Astrocyte (in vitro differentiated cells and primary cell): ENCODE measurements at regions not wholly inside any gene's neighbourhood (a gene's known extent, or its start where the extent isn't known, plus 50 kb on each side); places are given as distances from the start of the nearest gene placed in this dataset.

Experiments used
- DNase-seq: peaks from one replicate; pipeline ENCODE4 v3.0.0-alpha.2; 2010; ENCODE audit warnings: low read depth
- FAIRE-seq: peaks from 2 replicates; lab custom pipeline; 2011; peaks lifted over from hg19 to GRCh38; lab: Jason Lieb, UNC
- H2AFZ ChIP-seq: 2 replicates; pipeline ENCODE4 v1.6.0; 2012; ENCODE audit warnings: low read depth, low read length, inconsistent platforms
- H3K27ac ChIP-seq: 2 replicates; pipeline ENCODE4 v1.5.1; 2011; ENCODE audit warnings: low read depth, low read length, inconsistent platforms
- H3K27me3 ChIP-seq: 2 replicates; pipeline ENCODE4 v1.6.0; 2011; ENCODE audit warnings: low read length, inconsistent platforms; ENCODE audit not compliant: insufficient read depth
- H3K36me3 ChIP-seq: 2 replicates; pipeline ENCODE4 v1.5.1; 2011; ENCODE audit warnings: low read length, inconsistent platforms; ENCODE audit not compliant: insufficient read depth
- H3K4me1 ChIP-seq: 2 replicates; pipeline ENCODE4 v1.5.1; 2011; ENCODE audit warnings: low read length, inconsistent platforms; ENCODE audit not compliant: insufficient read depth
- H3K4me2 ChIP-seq: 2 replicates; pipeline ENCODE4 v1.6.0; 2012; ENCODE audit warnings: low read length, inconsistent platforms
- H3K4me3 ChIP-seq: 2 replicates; pipeline ENCODE4 v1.5.1; 2011; ENCODE audit warnings: low read depth, mild to moderate bottlenecking, low read length, inconsistent platforms; ENCODE audit not compliant: insufficient read depth
- H3K79me2 ChIP-seq: 2 replicates; pipeline ENCODE4 v1.6.0; 2012; ENCODE audit warnings: mild to moderate bottlenecking, low read length, inconsistent platforms; ENCODE audit not compliant: insufficient read depth
- H3K9ac ChIP-seq: 2 replicates; pipeline ENCODE4 v1.6.0; 2012; ENCODE audit warnings: mild to moderate bottlenecking, low read length, inconsistent platforms
- H3K9me3 ChIP-seq: 2 replicates; pipeline ENCODE4 v1.5.1; 2012; ENCODE audit warnings: low read depth, mild to moderate bottlenecking, low read length, inconsistent platforms; ENCODE audit not compliant: insufficient read depth
- H4K20me1 ChIP-seq: 2 replicates; pipeline ENCODE4 v1.6.0; 2012; ENCODE audit warnings: low read length, inconsistent platforms; ENCODE audit not compliant: insufficient read depth
- H3K27ac Mint-ChIP-seq: one replicate; pipeline ENCODE4 v1.8.0; 2021; ENCODE audit warnings: mild to moderate bottlenecking, mixed read lengths; ENCODE audit not compliant: unreplicated experiment
- H3K27me3 Mint-ChIP-seq: one replicate; pipeline ENCODE4 v1.8.0; 2021; ENCODE audit warnings: low read depth, mixed read lengths; ENCODE audit not compliant: unreplicated experiment
- H3K36me3 Mint-ChIP-seq: one replicate; pipeline ENCODE4 v1.8.0; 2021; ENCODE audit warnings: low read depth, mixed read lengths; ENCODE audit not compliant: unreplicated experiment
- H3K4me1 Mint-ChIP-seq: one replicate; pipeline ENCODE4 v1.8.0; 2021; ENCODE audit warnings: low read depth, mixed read lengths; ENCODE audit not compliant: unreplicated experiment
- H3K4me3 Mint-ChIP-seq: one replicate; pipeline ENCODE4 v1.8.0; 2021; ENCODE audit warnings: mild to moderate bottlenecking, moderate library complexity, mixed read lengths; ENCODE audit not compliant: unreplicated experiment
- H3K9me3 Mint-ChIP-seq: one replicate; pipeline ENCODE4 v1.8.0; 2021; ENCODE audit warnings: mild to moderate bottlenecking, mixed read lengths; ENCODE audit not compliant: unreplicated experiment
- CTCF ChIP-seq: IDR thresholded peaks from 2 replicates; pipeline ENCODE4 v1.5.1; 2011; ENCODE audit warnings: low read depth, mild to moderate bottlenecking, inconsistent platforms, low read length, moderate library complexity; ENCODE audit not compliant: insufficient read depth
- EZH2 ChIP-seq: IDR thresholded peaks from 2 replicates; pipeline ENCODE4 v1.6.1; 2012; ENCODE audit warnings: mild to moderate bottlenecking, low read length, inconsistent platforms; ENCODE audit not compliant: insufficient read depth

- H3K27ac ChIP-seq: no peak overlapping the region
- Mint-ChIP-seq H3K36me3 (no peaks in the 10 kb centered on the region), H3K27ac (no peak overlapping the region), H3K9me3 (no peaks in the 10 kb centered on the region), H3K4me1 (no peaks in the 10 kb centered on the region), H3K27me3 (no peaks in the 10 kb centered on the region), H3K4me3 (no peak overlapping the region)
- no peaks in the 10 kb centered on the region for H3K9me3 ChIP-seq
- no peak for TF ChIP-seq EZH2
- no peak for TF ChIP-seq CTCF
- DNase-seq (no peak), FAIRE-seq (no peak)
- no peak overlapping the region for H3K4me3 ChIP-seq
- H3K4me1 ChIP-seq: no peaks in the 10 kb centered on the region
- no peaks in the 10 kb centered on the region for H3K79me2 ChIP-seq
- H3K9ac ChIP-seq: no peak overlapping the region
- H3K27me3 ChIP-seq: no peaks in the 10 kb centered on the region
- no peaks in the 10 kb centered on the region for H4K20me1 ChIP-seq
- no peak overlapping the region for H2AFZ ChIP-seq
- H3K4me2 ChIP-seq: no peak overlapping the region
- no peaks in the 10 kb centered on the region for H3K36me3 ChIP-seq
Observed at GRCh38 chr2:51559026-51559425, 527.1 kb upstream of the NRXN1 start.

GRCh38 chr2:51553476-51553875 is 521.5 kb upstream of the NRXN1 start:
- H3K27me3 Mint-ChIP-seq: no peaks in the 10 kb centered on the region
- no peaks in the 10 kb centered on the region for H3K4me1 Mint-ChIP-seq
- no peaks in the 10 kb centered on the region for H3K36me3 Mint-ChIP-seq
- Histone ChIP-seq H3K79me2 (no peaks in the 10 kb centered on the region), H2AFZ (no peak overlapping the region), H3K36me3 (no peaks in the 10 kb centered on the region), H3K4me2 (no peak overlapping the region), H3K9ac (no peak overlapping the region), H3K27ac (no peak overlapping the region), H3K9me3 (no peaks in the 10 kb centered on the region), H3K4me1 (no peaks in the 10 kb centered on the region), H4K20me1 (no peaks in the 10 kb centered on the region), H3K4me3 (no peak overlapping the region), H3K27me3 (no peaks in the 10 kb centered on the region)
- TF ChIP-seq EZH2: no peak
- no peak for TF ChIP-seq CTCF
- DNase-seq (no peak), FAIRE-seq (no peak)
- no peak overlapping the region for H3K27ac Mint-ChIP-seq
- no peaks in the 10 kb centered on the region for H3K9me3 Mint-ChIP-seq
- H3K4me3 Mint-ChIP-seq: no peak overlapping the region

GRCh38 chr2:51535763-51536162 is 503.8 kb upstream of the NRXN1 start:
- no peak overlapping the region for H3K27ac Mint-ChIP-seq
- no peaks in the 10 kb centered on the region for H3K36me3 ChIP-seq
- no peaks in the 10 kb centered on the region for H3K27me3 ChIP-seq
- no peak overlapping the region for H3K27ac ChIP-seq
- no peak overlapping the region for H3K4me3 ChIP-seq
- peaks cover 4% of the 10 kb centered on the region for H3K9me3 Mint-ChIP-seq
- H3K79me2 ChIP-seq: no peaks in the 10 kb centered on the region
- H3K36me3 Mint-ChIP-seq: no peaks in the 10 kb centered on the region
- FAIRE-seq (no peak), DNase-seq (no peak)
- H4K20me1 ChIP-seq: no peaks in the 10 kb centered on the region
- H3K4me1 Mint-ChIP-seq: no peaks in the 10 kb centered on the region
- H3K4me1 ChIP-seq: no peaks in the 10 kb centered on the region
- no peaks in the 10 kb centered on the region for H3K27me3 Mint-ChIP-seq
- no peak overlapping the region for H3K9ac ChIP-seq
- no peak overlapping the region for H3K4me3 Mint-ChIP-seq
- H3K4me2 ChIP-seq: no peak overlapping the region
- H2AFZ ChIP-seq: no peak overlapping the region
- TF ChIP-seq EZH2 (no peak), CTCF (no peak)
- no peaks in the 10 kb centered on the region for H3K9me3 ChIP-seq
